ENCODE measurements at regions not wholly inside any gene's neighbourhood (a gene's known extent, or its start where the extent isn't known, plus 50 kb on each side); places are given as distances from the start of the nearest gene placed in this dataset.
A peak's percentile ranks its signal among the peaks of the same experiment; 100 is the strongest.
"Not testable (repeated sequence)": the region's sequence is repeated elsewhere in the genome, so short reads cannot be mapped to it uniquely, and the experiment has no call there.

DNA sequence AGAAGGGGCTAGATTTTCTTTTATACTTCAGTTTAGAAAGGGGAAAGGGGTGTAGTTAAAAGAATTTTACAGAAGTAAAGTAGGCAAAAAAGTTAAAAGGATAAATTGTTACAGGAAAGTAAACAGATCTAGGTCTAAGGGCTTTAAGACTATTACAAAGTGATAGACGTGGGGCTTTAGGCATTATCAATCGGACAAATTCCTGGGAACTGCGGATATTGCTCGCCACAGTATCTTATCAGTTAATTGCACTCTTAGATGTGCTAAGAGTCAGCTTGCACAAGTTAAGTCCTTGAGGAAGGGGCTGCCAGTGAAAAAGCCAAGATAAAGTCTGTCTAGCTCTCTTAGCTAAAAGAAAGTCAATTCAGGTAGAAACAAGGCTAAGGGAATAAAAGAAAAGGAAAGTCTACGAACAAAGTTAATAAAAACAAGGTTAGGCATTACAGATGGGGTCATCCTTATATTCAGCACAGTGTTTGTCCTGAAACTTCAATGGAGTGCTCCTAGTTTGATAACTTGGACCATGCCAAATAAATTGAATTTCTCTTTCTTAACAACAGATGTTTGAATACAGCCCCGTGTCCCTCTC is 125.4 kb downstream of the ART5 start:
- intact Hi-C loops (cut with DNase I); H3K9me3 ChIP-seq (replicated peaks in 1 of 3); DNase-seq; H3K27me3 ChIP-seq; H3K27ac ChIP-seq; H3K4me1 ChIP-seq (replicated peaks in 1 of 2); H3K36me3 ChIP-seq (replicated peaks in 1 of 2); H3K4me3 ChIP-seq: not testable (repeated sequence)
- WGBS, 4 donors, result 35 to 53% (median 40%) methylated on average over 6 of the region's 6 CpGs

DNA sequence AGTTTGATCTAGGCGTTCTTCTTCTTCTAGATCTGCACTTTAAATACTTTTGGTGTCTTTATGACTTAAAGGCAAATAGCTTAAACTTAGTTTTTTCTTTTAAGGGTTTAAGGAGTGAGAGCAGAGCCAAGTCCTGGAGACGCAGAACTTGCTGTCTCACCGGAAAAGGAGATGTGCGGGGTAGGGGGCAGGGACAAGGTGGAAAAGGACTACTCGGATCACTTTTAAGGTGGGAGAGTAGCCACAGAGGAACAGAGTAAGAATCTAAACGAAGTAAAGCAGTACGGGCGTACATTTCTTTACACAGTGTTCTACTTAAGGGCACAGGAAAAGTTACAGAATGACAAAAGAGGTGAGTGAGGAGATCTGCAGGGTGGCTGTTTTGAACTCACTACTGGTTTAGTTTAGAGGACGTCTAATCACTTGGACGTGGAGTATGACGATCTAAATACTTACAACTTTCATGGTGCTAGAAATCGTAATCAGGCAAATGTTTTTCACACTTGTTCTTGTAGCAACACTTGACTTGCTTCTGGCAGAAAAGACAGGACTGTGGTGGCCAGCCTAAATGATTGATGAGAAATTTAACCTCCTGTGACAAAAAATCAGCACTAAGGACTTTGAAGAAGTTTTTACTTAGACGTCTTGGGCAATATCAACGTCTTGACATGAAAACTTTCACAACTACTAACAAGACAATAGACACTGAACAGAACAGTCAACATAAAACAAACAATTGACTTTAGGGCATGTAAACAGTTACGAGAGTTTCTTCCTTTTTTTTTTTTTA is 127.0 kb downstream of the ART5 start:
- H3K4me1 ChIP-seq (replicated peaks in 1 of 2); H3K4me3 ChIP-seq; H3K27me3 ChIP-seq; H3K27ac ChIP-seq; H3K36me3 ChIP-seq (replicated peaks in 1 of 2); DNase-seq; H3K9me3 ChIP-seq (replicated peaks in 1 of 3); intact Hi-C loops (cut with DNase I): not testable (repeated sequence)
- WGBS, 4 donors, result 68 to 75% (median 71%) methylated on average over 15 of the region's 15 CpGs

GRCh38 chr11:3513311-3513710 is 128.5 kb downstream of the ART5 start:
- H3K4me1 ChIP-seq (replicated peaks in 1 of 2); H3K27ac ChIP-seq; H3K36me3 ChIP-seq (replicated peaks in 1 of 2); intact Hi-C loops (cut with DNase I); H3K9me3 ChIP-seq (replicated peaks in 1 of 3); H3K4me3 ChIP-seq; DNase-seq; H3K27me3 ChIP-seq: not testable (repeated sequence)
- 70 to 75% (median 72%) methylated on average over 10 of the region's 12 CpGs for WGBS, 4 donors

DNA sequence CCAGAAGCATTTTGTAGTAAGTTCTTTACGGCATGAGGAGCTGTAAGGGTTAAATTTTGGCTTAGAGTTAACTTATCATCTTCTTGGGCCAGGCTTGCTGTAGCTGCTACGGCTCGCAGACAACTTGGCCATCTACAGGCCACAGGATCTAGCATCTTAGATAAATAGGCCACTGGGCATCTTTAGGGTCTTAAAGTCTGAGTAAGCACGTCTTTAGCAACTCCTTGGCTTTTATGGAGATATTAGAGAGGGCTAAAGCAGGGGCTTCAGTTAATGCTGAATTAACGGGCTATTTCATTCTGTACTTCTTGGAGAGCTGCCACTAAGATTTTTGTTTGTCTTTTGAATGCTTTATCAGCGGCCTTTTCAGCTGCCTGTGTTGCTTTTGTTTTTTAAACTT is 129.0 kb downstream of the ART5 start:
- intact Hi-C loops (cut with DNase I); H3K4me1 ChIP-seq (replicated peaks in 1 of 2); H3K27ac ChIP-seq; DNase-seq; H3K4me3 ChIP-seq; H3K9me3 ChIP-seq (replicated peaks in 1 of 3); H3K27me3 ChIP-seq; H3K36me3 ChIP-seq (replicated peaks in 1 of 2): not testable (repeated sequence)
- WGBS, 4 donors, result 50 to 56% (median 54%) methylated on average over 6 of the region's 6 CpGs

DNA sequence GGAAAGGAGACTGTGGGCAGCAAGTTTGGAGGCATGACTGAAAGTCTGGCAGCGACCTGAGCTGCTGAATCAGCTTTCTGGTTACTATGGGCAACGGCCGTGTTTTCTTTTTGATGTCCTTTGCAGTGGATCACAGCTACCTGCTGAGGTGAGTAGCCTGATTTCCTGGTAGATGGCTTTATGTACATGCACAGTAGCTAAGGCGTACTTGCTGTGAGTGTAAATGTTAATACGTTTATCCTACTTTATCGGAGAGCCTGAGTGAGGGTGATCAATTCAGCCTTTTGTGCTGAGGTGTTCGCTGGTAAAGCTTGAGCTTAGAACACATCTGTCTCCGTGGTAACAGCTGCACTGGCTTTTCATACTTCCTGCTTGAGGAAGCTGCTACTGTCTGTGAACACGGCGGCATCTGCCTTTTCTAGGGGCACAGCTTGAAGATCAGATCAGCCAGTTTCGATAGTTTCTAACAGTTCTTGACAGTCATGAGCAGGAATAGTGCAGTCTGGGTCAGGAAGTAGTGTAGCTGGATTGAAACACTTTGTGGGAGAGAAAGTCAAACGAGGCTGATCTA is 129.6 kb downstream of the ART5 start:
- intact Hi-C loops (cut with DNase I); H3K4me1 ChIP-seq (replicated peaks in 1 of 2); H3K36me3 ChIP-seq (replicated peaks in 1 of 2); H3K27ac ChIP-seq; H3K4me3 ChIP-seq; H3K9me3 ChIP-seq (replicated peaks in 1 of 3); H3K27me3 ChIP-seq: not testable (repeated sequence)
- DNase-seq, result peak in 2 of 7 donors; percentile 2 to 11
- WGBS, 4 donors, result 38 to 52% (median 43%) methylated on average over 5 to 12 of the region's 12 CpGs

DNA sequence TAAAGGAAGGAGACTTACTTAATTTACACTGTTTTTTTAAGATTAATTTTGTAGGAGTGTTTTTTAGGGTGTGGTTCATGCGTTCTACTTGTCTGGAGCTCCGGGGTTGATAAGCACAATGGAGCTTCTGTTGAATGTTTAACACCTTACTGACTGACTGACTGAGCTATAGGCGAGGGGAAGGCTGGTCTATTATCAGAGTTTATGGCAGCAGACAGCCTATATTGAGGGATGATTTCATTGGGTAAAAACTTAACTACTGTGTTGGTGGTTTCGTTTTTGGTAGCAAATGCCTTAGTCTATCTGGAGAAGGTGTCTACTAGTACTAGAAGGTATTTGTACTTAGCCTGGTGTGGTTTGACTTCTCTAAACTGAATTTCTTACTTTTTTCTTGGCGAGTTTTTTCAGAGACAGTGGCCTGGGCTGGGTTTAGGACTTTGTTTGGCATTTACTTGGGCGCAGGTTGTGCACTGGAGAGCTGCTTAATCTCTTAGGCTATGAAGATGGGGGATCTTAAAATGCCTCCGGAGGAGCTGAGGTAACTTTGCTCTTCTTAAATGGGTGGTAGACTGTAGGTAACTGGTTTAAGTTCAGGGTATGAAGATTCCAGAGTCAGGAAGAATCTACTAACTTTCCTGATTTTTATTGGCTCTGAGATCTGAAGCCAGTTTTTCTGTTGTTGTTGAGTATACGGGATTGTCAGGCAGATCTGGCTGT is 130.2 kb downstream of the ART5 start:
- H3K9me3 ChIP-seq (replicated peaks in 1 of 3); H3K36me3 ChIP-seq (replicated peaks in 1 of 2); DNase-seq; intact Hi-C loops (cut with DNase I); H3K27me3 ChIP-seq; H3K4me3 ChIP-seq; H3K4me1 ChIP-seq (replicated peaks in 1 of 2); H3K27ac ChIP-seq: not testable (repeated sequence)
- WGBS, 4 donors, result 59 to 63% (median 61%) methylated on average over 8 of the region's 8 CpGs

GRCh38 chr11:3509563-3509962 is 130.6 kb upstream of the ZNF195 start:
- WGBS, 4 donors, result 40 to 48% (median 46%) methylated on average over 6 of the region's 6 CpGs
- not testable (repeated sequence) for H3K27ac ChIP-seq

DNA sequence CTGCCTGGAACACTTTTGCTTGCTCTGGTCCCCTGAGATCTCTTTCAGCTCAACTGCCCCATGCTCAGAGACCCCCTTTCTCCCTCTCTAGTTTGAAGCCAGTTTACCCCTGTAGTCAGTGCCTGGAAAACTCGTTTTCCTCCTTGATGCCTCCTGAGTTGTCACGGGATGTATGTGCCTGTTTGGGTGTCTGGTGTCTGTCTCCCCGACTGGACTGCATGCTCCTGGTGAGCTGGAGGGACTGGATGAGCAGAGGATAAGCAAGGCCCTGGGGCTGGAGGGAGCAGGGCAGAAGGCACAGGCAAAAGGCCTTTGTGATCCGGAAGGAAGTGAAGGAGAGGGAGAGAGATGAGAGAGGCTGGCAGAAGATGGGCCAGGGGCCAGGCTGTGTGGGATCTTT is 120.3 kb upstream of the ZNF195 start:
- H3K4me3 ChIP-seq; intact Hi-C loops (cut with DNase I): not testable (repeated sequence)

More at GRCh38 chr11:3509563-3509962, 130.6 kb upstream of the ZNF195 start:
- H3K4me1 ChIP-seq (replicated peaks in 1 of 2); H3K27me3 ChIP-seq; H3K9me3 ChIP-seq (replicated peaks in 1 of 3); H3K4me3 ChIP-seq; H3K36me3 ChIP-seq (replicated peaks in 1 of 2); intact Hi-C loops (cut with DNase I); DNase-seq: not testable (repeated sequence)

GRCh38 chr11:3498356-3498755 is 119.4 kb upstream of the ZNF195 start:
- H3K4me1 ChIP-seq (replicated peaks in 1 of 2); H3K27ac ChIP-seq; H3K4me3 ChIP-seq; H3K9me3 ChIP-seq (replicated peaks in 1 of 3); H3K36me3 ChIP-seq (replicated peaks in 1 of 2); DNase-seq; H3K27me3 ChIP-seq; intact Hi-C loops (cut with DNase I): not testable (repeated sequence)
- WGBS, 4 donors, result 55 to 75% (median 63%) methylated on average over 2 to 4 of the region's 4 CpGs

More for the DNA sequence above, 120.3 kb upstream of the ZNF195 start:
- H3K27me3 ChIP-seq; DNase-seq; H3K4me1 ChIP-seq (replicated peaks in 1 of 2); H3K27ac ChIP-seq; H3K36me3 ChIP-seq (replicated peaks in 1 of 2); H3K9me3 ChIP-seq (replicated peaks in 1 of 3): not testable (repeated sequence)
- 46 to 63% (median 52%) methylated on average over 4 of the region's 4 CpGs for WGBS, 4 donors

- H3K27me3 ChIP-seq; DNase-seq; H3K4me1 ChIP-seq (replicated peaks in 1 of 2); H3K27ac ChIP-seq; H3K4me3 ChIP-seq; intact Hi-C loops (cut with DNase I); H3K36me3 ChIP-seq (replicated peaks in 1 of 2); H3K9me3 ChIP-seq (replicated peaks in 1 of 3): not testable (repeated sequence)
- 60 to 79% methylated on average over 1 to 3 of the region's 4 CpGs; no CpG with 5 or more reads in 2 of the 4 donors for WGBS, 4 donors
Observed at GRCh38 chr11:3493152-3493551, 114.2 kb upstream of the ZNF195 start.
